ENCODE measurements at regions not wholly inside any gene's neighbourhood (a gene's known extent, or its start where the extent isn't known, plus 50 kb on each side); places are given as distances from the start of the nearest gene placed in this dataset.
A peak's percentile ranks its signal among the peaks of the same experiment; 100 is the strongest.

- in situ Hi-C loops (cut with HindIII; ENCODE audit: low pct_unique_long_range_greater_than_20kb, low sequenced_read_pairs), result no loop called here
- no peak for DNase-seq (ENCODE audit: low read depth in 1 of 2, low spot score in 1 of 2)
- no peak for TF ChIP-seq JUND (IDR thresholded peaks at IDR 0.05; ENCODE audit: low read depth)
Measured at GRCh38 chrX:98481636-98482035, 1597.9 kb downstream of the RPA4 start.

DNA sequence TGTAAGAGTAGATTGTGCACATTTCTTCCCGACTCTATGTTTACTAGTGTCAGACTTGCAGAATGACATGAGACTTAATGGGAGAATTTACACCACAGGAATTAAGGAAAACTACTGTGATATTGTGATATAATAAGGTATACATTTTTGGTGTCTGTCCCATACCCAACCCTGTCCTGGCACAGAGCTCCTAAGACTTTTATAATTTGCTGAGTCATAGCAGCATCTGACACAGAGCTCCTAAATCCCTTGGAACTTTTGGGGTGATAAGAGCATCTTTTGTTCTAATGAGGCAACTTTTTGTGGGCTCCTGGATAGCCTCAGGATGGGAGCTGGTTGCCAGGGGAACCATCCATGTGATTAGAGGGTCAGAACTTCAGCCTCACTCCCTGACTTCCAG lies 1607.0 kb downstream of the RPA4 start:
- in situ Hi-C loops (cut with HindIII; ENCODE audit: low pct_unique_long_range_greater_than_20kb, low sequenced_read_pairs), result no loop called here
- no peak for TF ChIP-seq JUND (IDR thresholded peaks at IDR 0.05; ENCODE audit: low read depth)
- DNase-seq (ENCODE audit: low read depth in 1 of 2, low spot score in 1 of 2), result no peak

DNA sequence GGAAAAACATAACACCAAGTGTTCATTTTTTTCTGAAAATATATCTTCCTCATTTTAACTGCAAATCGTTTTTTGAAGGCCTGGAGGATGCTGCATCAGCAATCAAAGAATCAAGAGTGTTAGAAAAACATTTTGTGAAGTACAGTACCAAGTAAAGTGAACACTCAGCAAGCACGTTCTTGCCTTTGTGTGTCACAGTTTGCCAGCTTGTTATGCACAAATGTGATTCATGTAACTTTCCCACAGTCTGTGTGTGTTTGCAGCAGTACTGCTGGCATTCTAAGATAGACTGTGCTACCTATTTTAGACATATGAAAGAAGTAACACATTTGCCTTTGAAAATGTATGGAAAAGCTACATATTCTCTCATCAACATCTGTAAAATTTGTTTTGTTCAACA lies 1617.7 kb downstream of the RPA4 start:
- TF ChIP-seq JUND (IDR thresholded peaks at IDR 0.05; ENCODE audit: low read depth), result no peak
- DNase-seq (ENCODE audit: low read depth in 1 of 2, low spot score in 1 of 2), result no peak
- in situ Hi-C loops (cut with HindIII; ENCODE audit: low pct_unique_long_range_greater_than_20kb, low sequenced_read_pairs), result no loop called here

- TF ChIP-seq JUND (IDR thresholded peaks at IDR 0.05; ENCODE audit: low read depth), result no peak
- in situ Hi-C loops (cut with HindIII; ENCODE audit: low pct_unique_long_range_greater_than_20kb, low sequenced_read_pairs), result no loop called here
Measured at GRCh38 chrX:98506907-98507306, 1623.2 kb downstream of the RPA4 start.

GRCh38 chrX:98514032-98514431 lies 1630.3 kb downstream of the RPA4 start:
- in situ Hi-C loops (cut with HindIII; ENCODE audit: low pct_unique_long_range_greater_than_20kb, low sequenced_read_pairs), result no loop called here
- no peak for DNase-seq (ENCODE audit: low read depth in 1 of 2, low spot score in 1 of 2)

More at GRCh38 chrX:98506907-98507306, 1623.2 kb downstream of the RPA4 start:
- DNase-seq (ENCODE audit: low read depth in 1 of 2, low spot score in 1 of 2), result no peak

GRCh38 chrX:98516120-98516519 lies 1632.4 kb downstream of the RPA4 start:
- DNase-seq (ENCODE audit: low read depth in 1 of 2, low spot score in 1 of 2), result no peak
- in situ Hi-C loops (cut with HindIII; ENCODE audit: low pct_unique_long_range_greater_than_20kb, low sequenced_read_pairs), result no loop called here
- TF ChIP-seq JUND (IDR thresholded peaks at IDR 0.05; ENCODE audit: low read depth), result no peak

More at GRCh38 chrX:98514032-98514431, 1630.3 kb downstream of the RPA4 start:
- TF ChIP-seq JUND (IDR thresholded peaks at IDR 0.05; ENCODE audit: low read depth), result no peak

DNA sequence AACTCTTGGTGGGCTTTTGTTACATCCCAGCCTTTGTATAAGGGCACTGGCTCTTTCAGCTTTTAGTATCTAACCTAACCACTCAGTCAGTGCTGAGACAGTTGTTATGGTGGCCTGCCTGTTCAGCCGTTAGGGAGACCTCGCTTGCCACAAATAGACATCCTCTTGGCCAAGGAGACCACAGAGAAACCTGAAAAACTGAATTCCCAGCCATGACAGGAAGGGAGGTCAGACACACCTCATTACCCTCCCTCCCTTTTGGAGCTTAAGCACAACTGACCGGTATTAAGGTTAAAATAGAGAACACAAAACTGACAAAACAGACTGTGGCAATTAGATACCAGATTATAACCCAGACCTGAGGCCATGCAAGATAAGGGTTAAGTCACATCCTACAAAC lies 1639.3 kb downstream of the RPA4 start:
- DNase-seq (ENCODE audit: low read depth in 1 of 2, low spot score in 1 of 2), result no peak
- in situ Hi-C loops (cut with HindIII; ENCODE audit: low pct_unique_long_range_greater_than_20kb, low sequenced_read_pairs), result no loop called here
- TF ChIP-seq JUND (IDR thresholded peaks at IDR 0.05; ENCODE audit: low read depth), result no peak

DNA sequence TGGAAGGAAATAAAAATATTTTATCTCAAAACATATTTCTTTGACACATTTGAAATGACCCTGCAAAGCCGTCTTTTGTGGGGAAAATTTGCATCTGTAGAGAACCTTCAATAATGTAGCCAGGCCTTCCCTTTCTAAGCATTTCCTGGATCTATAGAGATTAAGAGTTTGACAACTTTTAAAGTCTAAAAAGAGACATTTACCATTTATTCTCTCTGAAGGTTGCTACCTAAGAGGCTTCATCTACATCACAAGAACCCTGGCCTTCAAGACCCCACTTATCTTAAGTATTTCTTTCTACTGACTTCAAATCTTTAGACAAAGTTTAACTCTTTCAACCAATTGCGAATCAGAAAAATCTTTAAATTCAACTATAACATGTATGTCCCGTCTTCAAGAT lies 1639.8 kb downstream of the RPA4 start:
- no peak for TF ChIP-seq JUND (IDR thresholded peaks at IDR 0.05; ENCODE audit: low read depth)
- in situ Hi-C loops (cut with HindIII; ENCODE audit: low pct_unique_long_range_greater_than_20kb, low sequenced_read_pairs), result no loop called here
- no peak for DNase-seq (ENCODE audit: low read depth in 1 of 2, low spot score in 1 of 2)

DNA sequence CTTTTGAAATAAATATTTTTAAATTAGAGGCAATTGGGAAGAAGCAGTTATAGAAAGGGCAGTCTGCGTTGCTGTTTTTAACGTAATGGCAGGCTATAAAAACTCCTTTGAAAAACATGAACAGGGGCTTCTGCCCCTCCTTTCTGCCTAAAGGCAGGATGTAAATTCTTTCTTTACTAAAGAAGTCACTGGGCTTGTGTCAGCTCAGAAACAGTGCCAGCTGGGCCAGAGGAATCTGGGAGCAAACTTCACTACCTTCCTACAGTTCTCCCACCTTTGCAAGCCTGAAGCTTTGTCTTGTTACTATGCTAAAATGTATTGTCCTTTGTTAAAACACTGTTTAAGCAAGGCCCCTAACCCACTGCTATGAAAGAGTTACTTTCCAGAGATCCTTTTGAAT lies 1664.8 kb downstream of the RPA4 start:
- no peak for DNase-seq (ENCODE audit: low read depth in 1 of 2, low spot score in 1 of 2)
- in situ Hi-C loops (cut with HindIII; ENCODE audit: low pct_unique_long_range_greater_than_20kb, low sequenced_read_pairs), result no loop called here
- no peak for TF ChIP-seq JUND (IDR thresholded peaks at IDR 0.05; ENCODE audit: low read depth)

- TF ChIP-seq JUND (IDR thresholded peaks at IDR 0.05; ENCODE audit: low read depth), result no peak
- in situ Hi-C loops (cut with HindIII; ENCODE audit: low pct_unique_long_range_greater_than_20kb, low sequenced_read_pairs), result no loop called here
- DNase-seq (ENCODE audit: low read depth in 1 of 2, low spot score in 1 of 2), result no peak
Measured at GRCh38 chrX:98568795-98569194, 1685.1 kb downstream of the RPA4 start.

- in situ Hi-C loops (cut with HindIII; ENCODE audit: low pct_unique_long_range_greater_than_20kb, low sequenced_read_pairs), result no loop called here
- no peak for DNase-seq (ENCODE audit: low read depth in 1 of 2, low spot score in 1 of 2)
- no peak for TF ChIP-seq JUND (IDR thresholded peaks at IDR 0.05; ENCODE audit: low read depth)
Measured at GRCh38 chrX:98605941-98606340, 1722.2 kb downstream of the RPA4 start.

GRCh38 chrX:98607739-98608138 lies 1724.0 kb downstream of the RPA4 start:
- peak in 1 of 2 experiments; percentile 21 for DNase-seq (ENCODE audit: low read depth in 1 of 2, low spot score in 1 of 2)
- in situ Hi-C loops (cut with HindIII; ENCODE audit: low pct_unique_long_range_greater_than_20kb, low sequenced_read_pairs), result no loop called here
- no peak for TF ChIP-seq JUND (IDR thresholded peaks at IDR 0.05; ENCODE audit: low read depth)

DNA sequence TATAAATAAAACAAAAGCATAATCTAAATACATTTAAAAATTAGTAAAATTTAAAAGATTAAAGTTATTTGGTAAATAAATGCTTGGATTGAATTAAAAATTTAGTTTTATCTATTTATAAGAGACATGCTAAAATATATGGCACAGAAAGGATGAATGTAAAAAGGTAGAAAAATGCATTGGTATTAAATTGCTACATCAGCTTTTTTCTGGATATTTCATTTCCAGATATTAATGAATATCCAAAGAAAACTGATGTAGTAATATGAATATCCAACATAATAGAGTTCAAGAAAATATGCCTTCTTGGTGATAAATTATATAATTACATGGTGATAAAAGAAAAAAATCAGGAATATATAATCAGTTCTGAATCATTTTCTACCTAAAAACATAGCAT lies 1743.9 kb downstream of the RPA4 start:
- no peak for TF ChIP-seq JUND (IDR thresholded peaks at IDR 0.05; ENCODE audit: low read depth)
- DNase-seq (ENCODE audit: low read depth in 1 of 2, low spot score in 1 of 2), result no peak

DNA sequence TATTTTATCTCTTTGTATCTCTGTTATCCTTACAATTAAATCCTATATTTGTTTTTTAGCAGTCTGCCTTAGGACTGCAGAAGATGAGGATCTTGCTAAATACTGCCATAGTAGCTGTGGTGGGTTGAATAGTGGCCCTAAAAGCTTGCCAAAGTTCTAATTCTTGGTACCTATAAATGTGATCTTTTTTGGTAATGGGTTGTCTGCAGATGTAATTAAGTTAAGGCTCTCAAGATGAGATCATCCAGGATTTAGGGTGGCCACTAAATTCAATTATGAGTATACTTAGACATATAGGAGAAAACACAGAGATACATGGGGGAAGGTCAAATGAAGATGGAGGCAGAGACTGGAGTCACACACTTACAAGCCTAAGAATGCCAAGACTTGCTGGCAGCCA lies 1753.7 kb downstream of the RPA4 start:
- DNase-seq (ENCODE audit: low read depth in 1 of 2, low spot score in 1 of 2), result no peak
- TF ChIP-seq JUND (IDR thresholded peaks at IDR 0.05; ENCODE audit: low read depth), result no peak
- in situ Hi-C loops (cut with HindIII; ENCODE audit: low pct_unique_long_range_greater_than_20kb, low sequenced_read_pairs), result no loop called here

More for the DNA sequence above, 1743.9 kb downstream of the RPA4 start:
- in situ Hi-C loops (cut with HindIII; ENCODE audit: low pct_unique_long_range_greater_than_20kb, low sequenced_read_pairs), result no loop called here

Measured in T47D (cell line).